ENCODE measurements at regions not wholly inside any gene's neighbourhood (a gene's known extent, or its start where the extent isn't known, plus 50 kb on each side); places are given as distances from the start of the nearest gene placed in this dataset.

- 88 to 97% methylated on average over 1 of the region's 1 CpG for WGBS, 2 donors
Observed at GRCh38 chr3:72313308-72313707, 528.4 kb upstream of the PROK2 start.

DNA sequence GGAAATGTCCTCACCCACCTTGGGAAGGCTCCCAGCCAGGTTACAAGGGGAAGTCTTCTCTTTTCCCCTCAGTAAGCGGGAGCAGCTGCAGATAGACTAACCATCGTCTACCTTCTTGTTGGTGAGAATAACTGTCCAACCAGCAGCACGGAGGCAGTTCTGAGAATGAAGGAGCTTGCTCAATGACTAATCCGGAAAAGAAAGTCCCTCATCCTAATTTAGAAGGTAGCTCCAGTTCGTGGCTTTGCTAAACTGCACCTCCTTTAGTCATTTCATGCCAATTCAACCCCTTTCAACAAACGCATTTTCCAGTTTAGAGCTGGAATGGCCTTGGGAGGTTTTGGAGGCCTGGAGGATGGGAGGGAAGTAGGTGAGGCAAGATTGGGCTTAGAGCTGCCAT lies 527.4 kb upstream of the PROK2 start:
- Histone ChIP-seq H3K4me1 (peaks cover 0 to 16% (median 1%) of the 10 kb centered on the region in 4 donors), H3K9me3 (no peaks in the 10 kb centered on the region), H3K27ac (no peak overlapping the region), H3K36me3 (no peaks in the 10 kb centered on the region), H3K27me3 (no peaks in the 10 kb centered on the region), H3K4me3 (no peak overlapping the region)
- 80 to 89% methylated on average over 6 of the region's 6 CpGs for WGBS, 2 donors
- TF ChIP-seq POLR2A (IDR thresholded peaks at IDR 0.05) (no peak), EP300 (IDR thresholded peaks at IDR 0.05) (no peak), CTCF (IDR thresholded peaks at IDR 0.05) (no peak)
- no peak for DNase-seq (ENCODE audit: low spot score in 2 of 2)

More at GRCh38 chr3:72313308-72313707, 528.4 kb upstream of the PROK2 start:
- no peak overlapping the region for H3K4me3 ChIP-seq
- peaks cover 0 to 16% (median 1%) of the 10 kb centered on the region in 4 donors for H3K4me1 ChIP-seq
- H3K36me3 ChIP-seq: no peaks in the 10 kb centered on the region
- H3K9me3 ChIP-seq: no peaks in the 10 kb centered on the region
- no peak for DNase-seq (ENCODE audit: low spot score in 2 of 2)
- TF ChIP-seq POLR2A (IDR thresholded peaks at IDR 0.05): no peak
- TF ChIP-seq EP300 (IDR thresholded peaks at IDR 0.05): no peak
- no peak for TF ChIP-seq CTCF (IDR thresholded peaks at IDR 0.05)
- no peak overlapping the region for H3K27ac ChIP-seq
- H3K27me3 ChIP-seq: no peaks in the 10 kb centered on the region

GRCh38 chr3:72311425-72311824 lies 526.5 kb upstream of the PROK2 start:
- Histone ChIP-seq H3K9me3 (no peaks in the 10 kb centered on the region), H3K27me3 (no peaks in the 10 kb centered on the region), H3K27ac (no peak overlapping the region), H3K36me3 (no peaks in the 10 kb centered on the region), H3K4me3 (no peak overlapping the region), H3K4me1 (peaks cover 0 to 16% (median 1%) of the 10 kb centered on the region in 4 donors)
- DNase-seq (ENCODE audit: low spot score in 2 of 2): no peak
- WGBS, 2 donors: 87 to 91% methylated on average over 7 of the region's 7 CpGs
- TF ChIP-seq CTCF (IDR thresholded peaks at IDR 0.05) (no peak), POLR2A (IDR thresholded peaks at IDR 0.05) (no peak), EP300 (IDR thresholded peaks at IDR 0.05) (no peak)

GRCh38 chr3:72310419-72311380 lies 525.8 kb upstream of the PROK2 start:
- DNase-seq (ENCODE audit: low spot score in 2 of 2): no peak
- peak overlapping the region in 2 of 4 donors; percentile 12 to 28 for H3K27ac ChIP-seq
- no peaks in the 10 kb centered on the region for H3K27me3 ChIP-seq
- H3K4me1 ChIP-seq: peaks cover 0 to 16% (median 1%) of the 10 kb centered on the region in 4 donors
- TF ChIP-seq POLR2A (IDR thresholded peaks at IDR 0.05): no peak
- TF ChIP-seq CTCF (IDR thresholded peaks at IDR 0.05): no peak
- TF ChIP-seq EP300 (IDR thresholded peaks at IDR 0.05): peak; percentile 24 to 67
- no peaks in the 10 kb centered on the region for H3K36me3 ChIP-seq
- H3K9me3 ChIP-seq: no peaks in the 10 kb centered on the region
- no peak overlapping the region for H3K4me3 ChIP-seq
- WGBS, 2 donors: 43 to 50% methylated on average over 19 of the region's 20 CpGs
